ENCODE measurements at regions not wholly inside any gene's neighbourhood (a gene's known extent, or its start where the extent isn't known, plus 50 kb on each side); places are given as distances from the start of the nearest gene placed in this dataset.

GRCh38 chr9:99515895-99516656 lies 294.0 kb downstream of the SEC61B start (continued):
- no peak for TF ChIP-seq KDM5A (IDR thresholded peaks at IDR 0.05; ENCODE audit: low read length)
